COLO668 (cell line): ENCODE measurements at regions not wholly inside any gene's neighbourhood (a gene's known extent, or its start where the extent isn't known, plus 50 kb on each side); places are given as distances from the start of the nearest gene placed in this dataset.

ENCODE experiments used
- DNase-seq: peaks from one replicate; lab custom pipeline; 2025; ENCODE audit not compliant: unreplicated experiment; lab: John Stamatoyannopoulos, UW

GRCh38 chrX:10744007-10744406 lies 123.6 kb upstream of the MID1 start:
- DNase-seq = no peak

GRCh38 chrX:10747975-10748374 lies 127.6 kb upstream of the MID1 start:
- no peak for DNase-seq

GRCh38 chrX:10749113-10749512 lies 128.7 kb upstream of the MID1 start:
- DNase-seq = no peak

- DNase-seq = no peak
Measured at GRCh38 chrX:10750581-10750980, 130.2 kb upstream of the MID1 start.

GRCh38 chrX:10753116-10753515 lies 132.7 kb upstream of the MID1 start:
- DNase-seq = no peak

- no peak for DNase-seq
Measured at GRCh38 chrX:10754445-10754844, 134.1 kb upstream of the MID1 start.

- DNase-seq = no peak
Measured at GRCh38 chrX:10755439-10756334, 135.3 kb upstream of the MID1 start.

- DNase-seq = no peak
Measured at GRCh38 chrX:10756441-10756840, 136.1 kb upstream of the MID1 start.

- DNase-seq = no peak
Measured at GRCh38 chrX:10759141-10759799, 138.9 kb upstream of the MID1 start.

GRCh38 chrX:10761447-10761846 lies 141.1 kb upstream of the MID1 start:
- no peak for DNase-seq

- no peak for DNase-seq
Measured at GRCh38 chrX:10769195-10769594, 148.8 kb upstream of the MID1 start.

- peak; percentile 35 for DNase-seq
Measured at GRCh38 chrX:10769696-10770619, 149.6 kb upstream of the MID1 start.

GRCh38 chrX:10773318-10773717 lies 152.9 kb upstream of the MID1 start:
- no peak for DNase-seq

GRCh38 chrX:10781847-10782530 lies 161.6 kb upstream of the MID1 start:
- DNase-seq = peak; percentile 30

GRCh38 chrX:10783451-10783995 lies 163.1 kb upstream of the MID1 start:
- DNase-seq = no peak

- DNase-seq = no peak
Measured at GRCh38 chrX:10787264-10787663, 166.9 kb upstream of the MID1 start.

- DNase-seq = no peak
Measured at GRCh38 chrX:10794203-10794630, 173.8 kb upstream of the MID1 start.

GRCh38 chrX:10795721-10796120 lies 175.3 kb upstream of the MID1 start:
- no peak for DNase-seq

GRCh38 chrX:10797466-10797865 lies 177.1 kb upstream of the MID1 start:
- no peak for DNase-seq

- DNase-seq = no peak
Measured at GRCh38 chrX:10798041-10798440, 177.7 kb upstream of the MID1 start.
